H9 (cell line): ENCODE measurements at regions not wholly inside any gene's neighbourhood (a gene's known extent, or its start where the extent isn't known, plus 50 kb on each side); places are given as distances from the start of the nearest gene placed in this dataset.

Experiments
- DNase-seq: peaks from one replicate; pipeline ENCODE4 v3.0.0-alpha.2; 2017
- H2AFZ ChIP-seq: one replicate; pipeline ENCODE4 v1.6.1; 2013; ENCODE audit warnings: mild to moderate bottlenecking, low read length, control low read depth, moderate library complexity
- H2AK5ac ChIP-seq: 2 replicates; pipeline ENCODE4 v1.6.1; 2013; ENCODE audit warnings: low read length, control low read depth, mixed read lengths; ENCODE audit not compliant: insufficient read length
- H2BK120ac ChIP-seq: one replicate; pipeline ENCODE4 v1.6.1; 2013; ENCODE audit warnings: low read depth, mild to moderate bottlenecking, low read length, control low read depth, inconsistent platforms; ENCODE audit not compliant: poor library complexity, severe bottlenecking
- H2BK12ac ChIP-seq: 2 replicates; pipeline ENCODE4 v1.6.1; 2013; ENCODE audit warnings: low read length, control low read depth, mixed read lengths, low read depth; ENCODE audit not compliant: insufficient read length
- H2BK15ac ChIP-seq: 2 replicates; pipeline ENCODE4 v1.6.1; 2013; ENCODE audit warnings: low read depth, low read length, control low read depth
- H2BK20ac ChIP-seq: one replicate; pipeline ENCODE4 v1.6.1; 2013; ENCODE audit warnings: low read depth, mild to moderate bottlenecking, low read length, control low read depth, inconsistent platforms; ENCODE audit not compliant: poor library complexity, severe bottlenecking
- H2BK5ac ChIP-seq: 2 replicates; pipeline ENCODE4 v1.6.1; 2013; ENCODE audit warnings: low read length, control low read depth, mixed read lengths; ENCODE audit not compliant: insufficient read length
- H3K14ac ChIP-seq: 2 replicates; pipeline ENCODE4 v1.6.1; 2013; ENCODE audit warnings: low read length, control low read depth; ENCODE audit not compliant: insufficient read depth
- H3K18ac ChIP-seq: 2 replicates; pipeline ENCODE4 v1.6.1; 2013; ENCODE audit warnings: low read depth, mild to moderate bottlenecking, mixed read lengths, low read length, control low read depth; ENCODE audit not compliant: insufficient read length
- H3K23ac ChIP-seq: 2 replicates; pipeline ENCODE4 v1.6.1; 2013; ENCODE audit warnings: low read length, control low read depth, mixed read lengths, low read depth; ENCODE audit not compliant: insufficient read length
- H3K23me2 ChIP-seq: 2 replicates; pipeline ENCODE4 v1.6.1; 2013; ENCODE audit warnings: low read depth, mild to moderate bottlenecking, mixed read lengths, low read length, control low read depth; ENCODE audit not compliant: insufficient read length, poor library complexity, severe bottlenecking
- H3K27ac ChIP-seq: 2 replicates; pipeline ENCODE4 v1.5.1; 2013; ENCODE audit warnings: low read length, control low read depth, mixed read lengths, low read depth; ENCODE audit not compliant: insufficient read length
- H3K27me3 ChIP-seq: 2 replicates; pipeline ENCODE4 v1.6.1; 2013; ENCODE audit warnings: low read length, control low read depth, inconsistent platforms; ENCODE audit not compliant: insufficient read depth
- H3K4ac ChIP-seq: 2 replicates; pipeline ENCODE4 v1.6.1; 2013; ENCODE audit warnings: low read depth, mild to moderate bottlenecking, control low read depth, inconsistent platforms, low read length, moderate library complexity
- H3K4me1 ChIP-seq: 2 replicates; pipeline ENCODE4 v1.6.1; 2013; ENCODE audit warnings: low read length, control low read depth, inconsistent platforms; ENCODE audit not compliant: insufficient read depth
- H3K4me2 ChIP-seq: 2 replicates; pipeline ENCODE4 v1.6.1; 2013; ENCODE audit warnings: low read length, control low read depth, mixed read lengths; ENCODE audit not compliant: insufficient read length, insufficient read depth
- H3K56ac ChIP-seq: 2 replicates; pipeline ENCODE4 v1.6.1; 2013; ENCODE audit warnings: low read depth, mild to moderate bottlenecking, mixed read lengths, low read length, control low read depth; ENCODE audit not compliant: insufficient read length
- H3K79me1 ChIP-seq: 2 replicates; pipeline ENCODE4 v1.6.1; 2013; ENCODE audit warnings: low read depth, mild to moderate bottlenecking, moderate library complexity, low read length, control low read depth, inconsistent platforms; ENCODE audit not compliant: insufficient read depth, poor library complexity, severe bottlenecking
- H3K79me2 ChIP-seq: 2 replicates; pipeline ENCODE4 v1.6.1; 2013; ENCODE audit warnings: low read length, control low read depth, inconsistent platforms; ENCODE audit not compliant: insufficient read depth
- H3K9ac ChIP-seq: 2 replicates; pipeline ENCODE4 v1.6.1; 2013; ENCODE audit warnings: low read length, control low read depth, mixed read lengths; ENCODE audit not compliant: insufficient read length; ENCODE audit errors: extremely low read depth
- H3K9me3 ChIP-seq: one replicate; pipeline ENCODE4 v1.6.1; 2013; ENCODE audit warnings: low read depth, low read length, inconsistent platforms; ENCODE audit not compliant: control insufficient read depth
- H3T11ph ChIP-seq: one replicate; pipeline ENCODE4 v1.6.1; 2013; ENCODE audit warnings: mild to moderate bottlenecking, low read length, control low read depth, inconsistent platforms
- H4K20me1 ChIP-seq: one replicate; pipeline ENCODE4 v1.6.1; 2013; ENCODE audit not compliant: control insufficient read depth, insufficient read length, insufficient read depth
- H4K5ac ChIP-seq: 2 replicates; pipeline ENCODE4 v1.6.1; 2013; ENCODE audit warnings: low read depth, mild to moderate bottlenecking, mixed read lengths, low read length, control low read depth; ENCODE audit not compliant: insufficient read length
- H4K8ac ChIP-seq: replicated peaks from 2 replicates; pipeline ENCODE4 v1.6.1; 2013; ENCODE audit warnings: low read length, control low read depth, mixed read lengths, low read depth; ENCODE audit not compliant: insufficient read length
- H4K91ac ChIP-seq: 2 replicates; pipeline ENCODE4 v1.6.1; 2013; ENCODE audit warnings: low read depth, mild to moderate bottlenecking, moderate library complexity, mixed read lengths, low read length, control low read depth; ENCODE audit not compliant: insufficient read length
- H3K27ac Mint-ChIP-seq, 3 experiments: 2 replicates in 2 of 3; 3 replicates in 1 of 3; pipeline ENCODE4 v1.8.0; 2020 to 2021; ENCODE audit warnings: mixed read lengths in 3 of 3, mild to moderate bottlenecking in 1 of 3, moderate library complexity in 1 of 3
- H3K27me3 Mint-ChIP-seq: 2 replicates; pipeline ENCODE4 v1.8.0; 2021; ENCODE audit warnings: low read depth, mild to moderate bottlenecking, moderate library complexity, mixed read lengths
- H3K36me3 Mint-ChIP-seq, 3 experiments: 2 replicates in 2 of 3; 3 replicates in 1 of 3; pipeline ENCODE4 v1.8.0; 2020 to 2021; ENCODE audit warnings: low read depth in 3 of 3, mixed read lengths in 3 of 3; ENCODE audit not compliant: insufficient read depth in 1 of 3
- H3K4me1 Mint-ChIP-seq, 2 experiments: 2 replicates each; pipeline ENCODE4 v1.8.0; 2020; ENCODE audit warnings: mixed read lengths in 2 of 2
- H3K4me3 Mint-ChIP-seq, 2 experiments: 2 replicates in 1 of 2; 3 replicates in 1 of 2; pipeline ENCODE4 v1.8.0; 2020 to 2021; ENCODE audit warnings: mild to moderate bottlenecking in 2 of 2, mixed read lengths in 2 of 2, moderate library complexity in 1 of 2
- H3K9me3 Mint-ChIP-seq, 2 experiments: 2 replicates in 1 of 2; 3 replicates in 1 of 2; pipeline ENCODE4 v1.8.0; 2020; ENCODE audit warnings: mild to moderate bottlenecking in 2 of 2, mixed read lengths in 2 of 2, moderate library complexity in 1 of 2
- CTCF ChIP-seq: fragments of 200-600 bp; sonication (generic); conservative IDR thresholded peaks from 3 replicates; pipeline ENCODE4 v1.8.0; 2021; ENCODE audit warnings: antibody characterized with exemption, mild to moderate bottlenecking
- WGBS: extraction: QIAGEN DNeasy Blood & Tissue Kit; methylation state at CpG from one replicate; pipeline ENCODE4 v1.1.7; 2013; ENCODE audit warnings: missing lambda C conversion rate, low lambda C conversion rate, mixed read lengths; ENCODE audit not compliant: insufficient read length; ENCODE audit errors: extremely low coverage; 5-methylcytosine and 5-hydroxymethylcytosine counted together

DNA sequence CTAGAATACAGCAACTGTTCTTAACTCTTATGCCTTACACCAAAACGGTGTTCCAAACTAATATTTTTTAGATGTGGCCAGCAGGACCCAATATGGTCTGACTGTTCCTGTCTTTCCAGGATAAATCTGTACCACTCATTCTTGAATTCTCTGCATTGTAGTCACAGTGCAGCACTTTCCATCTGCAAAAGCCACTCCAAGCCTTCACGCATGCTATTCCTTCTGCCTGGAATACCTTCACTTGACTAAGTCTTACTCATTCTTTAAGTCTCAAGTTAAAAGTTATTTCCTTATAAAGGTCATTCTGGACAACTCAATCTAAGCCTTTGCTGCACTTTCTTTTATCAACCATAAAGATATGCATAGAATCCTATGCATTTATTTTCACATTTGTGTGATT lies 1194.5 kb downstream of the PLA2G4A start:
- H4K91ac ChIP-seq, result no peak overlapping the region
- WGBS, result no CpG with 5 or more reads among the region's 2 CpGs
- no peaks in the 10 kb centered on the region for H3K79me2 ChIP-seq

More for the DNA sequence above, 1194.5 kb downstream of the PLA2G4A start:
- Histone ChIP-seq H3K27me3 (no peaks in the 10 kb centered on the region), H2AFZ (no peak overlapping the region), H3K56ac (no peak overlapping the region), H2BK120ac (no peak overlapping the region), H2AK5ac (no peak overlapping the region), H3K4me1 (no peaks in the 10 kb centered on the region), H2BK12ac (no peak overlapping the region), H3K79me1 (no peaks in the 10 kb centered on the region), H3K23ac (no peak overlapping the region), H3K18ac (no peak overlapping the region), H3K4ac (no peak overlapping the region), H3T11ph (no peak overlapping the region), H3K4me2 (no peak overlapping the region), H3K9ac (no peak overlapping the region), H2BK20ac (no peak overlapping the region), H3K27ac (no peak overlapping the region), H4K8ac (no peak overlapping the region), H4K20me1 (no peaks in the 10 kb centered on the region), H3K23me2 (no peaks in the 10 kb centered on the region), H2BK15ac (no peak overlapping the region), H3K14ac (no peak overlapping the region), H3K9me3 (no peaks in the 10 kb centered on the region), H2BK5ac (no peak overlapping the region), H4K5ac (no peak overlapping the region)
- H3K9me3 Mint-ChIP-seq, result no peaks in the 10 kb centered on the region
- no peaks in the 10 kb centered on the region for H3K4me1 Mint-ChIP-seq
- H3K4me3 Mint-ChIP-seq, result no peak overlapping the region
- H3K36me3 Mint-ChIP-seq, result no peaks in the 10 kb centered on the region
- H3K27ac Mint-ChIP-seq, result no peak overlapping the region
- no peak for TF ChIP-seq CTCF
- H3K27me3 Mint-ChIP-seq, result no peaks in the 10 kb centered on the region
- DNase-seq, result no peak
